ENCODE measurements at regions not wholly inside any gene's neighbourhood (a gene's known extent, or its start where the extent isn't known, plus 50 kb on each side); places are given as distances from the start of the nearest gene placed in this dataset.

DNA sequence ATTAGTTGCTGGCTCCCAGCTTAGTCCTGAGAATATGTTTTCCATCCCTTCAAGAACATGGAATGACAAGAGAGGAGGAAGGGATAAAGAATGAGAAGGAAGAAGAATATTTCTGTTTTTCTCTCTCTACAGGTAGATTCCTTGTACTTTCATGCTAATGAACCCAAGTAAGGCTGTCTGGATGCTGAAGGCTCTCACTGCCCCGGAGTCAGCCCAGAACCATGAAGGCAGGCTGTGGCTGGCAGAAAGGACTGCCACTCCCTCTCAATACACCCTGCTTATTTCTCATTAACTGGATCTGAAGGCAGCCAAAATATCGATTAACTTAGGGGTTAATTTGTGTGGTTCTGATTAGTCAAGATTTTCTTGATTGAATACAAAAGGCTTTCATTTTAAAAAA is 93.1 kb upstream of the NPAS2 start:
- no peak for TF ChIP-seq POLR2A (IDR thresholded peaks at IDR 0.05)
- TF ChIP-seq, protein P1, sequence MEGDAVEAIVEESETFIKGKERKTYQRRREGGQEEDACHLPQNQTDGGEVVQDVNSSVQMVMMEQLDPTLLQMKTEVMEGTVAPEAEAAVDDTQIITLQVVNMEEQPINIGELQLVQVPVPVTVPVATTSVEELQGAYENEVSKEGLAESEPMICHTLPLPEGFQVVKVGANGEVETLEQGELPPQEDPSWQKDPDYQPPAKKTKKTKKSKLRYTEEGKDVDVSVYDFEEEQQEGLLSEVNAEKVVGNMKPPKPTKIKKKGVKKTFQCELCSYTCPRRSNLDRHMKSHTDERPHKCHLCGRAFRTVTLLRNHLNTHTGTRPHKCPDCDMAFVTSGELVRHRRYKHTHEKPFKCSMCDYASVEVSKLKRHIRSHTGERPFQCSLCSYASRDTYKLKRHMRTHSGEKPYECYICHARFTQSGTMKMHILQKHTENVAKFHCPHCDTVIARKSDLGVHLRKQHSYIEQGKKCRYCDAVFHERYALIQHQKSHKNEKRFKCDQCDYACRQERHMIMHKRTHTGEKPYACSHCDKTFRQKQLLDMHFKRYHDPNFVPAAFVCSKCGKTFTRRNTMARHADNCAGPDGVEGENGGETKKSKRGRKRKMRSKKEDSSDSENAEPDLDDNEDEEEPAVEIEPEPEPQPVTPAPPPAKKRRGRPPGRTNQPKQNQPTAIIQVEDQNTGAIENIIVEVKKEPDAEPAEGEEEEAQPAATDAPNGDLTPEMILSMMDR (IDR thresholded peaks at IDR 0.05), result no peak
